ENCODE measurements at regions not wholly inside any gene's neighbourhood (a gene's known extent, or its start where the extent isn't known, plus 50 kb on each side); places are given as distances from the start of the nearest gene placed in this dataset.
"Not testable (repeated sequence)": the region's sequence is repeated elsewhere in the genome, so short reads cannot be mapped to it uniquely, and the experiment has no call there.

DNA sequence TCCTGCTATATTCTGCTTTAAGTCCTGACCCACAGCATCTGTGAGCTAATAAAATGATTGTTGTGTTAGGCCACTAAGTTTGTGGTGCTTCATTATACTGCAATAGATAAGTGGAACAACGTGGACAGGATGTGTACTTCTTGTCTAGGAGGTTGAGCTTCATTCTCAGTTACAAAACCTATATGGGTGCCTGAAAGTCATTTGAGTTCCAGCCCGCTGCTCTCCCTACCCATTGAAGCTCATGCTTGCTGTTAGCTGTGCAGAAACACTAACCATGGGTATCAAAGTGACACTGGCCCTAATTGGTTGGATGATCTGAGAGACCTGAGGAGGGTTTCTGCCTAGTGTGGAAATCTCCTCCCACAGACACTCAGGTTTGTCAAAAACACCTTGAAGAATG, 357.2 kb downstream of the PDCD6IP start:
- H3K4me3 ChIP-seq (ENCODE audit: insufficient read depth, low read length, poor library complexity, severe bottlenecking): no peak overlapping the region
- TF ChIP-seq EZH2phosphoT487 (conservative IDR thresholded peaks at IDR 0.05; ENCODE audit: low read length): no peak
- TF ChIP-seq, protein P1, sequence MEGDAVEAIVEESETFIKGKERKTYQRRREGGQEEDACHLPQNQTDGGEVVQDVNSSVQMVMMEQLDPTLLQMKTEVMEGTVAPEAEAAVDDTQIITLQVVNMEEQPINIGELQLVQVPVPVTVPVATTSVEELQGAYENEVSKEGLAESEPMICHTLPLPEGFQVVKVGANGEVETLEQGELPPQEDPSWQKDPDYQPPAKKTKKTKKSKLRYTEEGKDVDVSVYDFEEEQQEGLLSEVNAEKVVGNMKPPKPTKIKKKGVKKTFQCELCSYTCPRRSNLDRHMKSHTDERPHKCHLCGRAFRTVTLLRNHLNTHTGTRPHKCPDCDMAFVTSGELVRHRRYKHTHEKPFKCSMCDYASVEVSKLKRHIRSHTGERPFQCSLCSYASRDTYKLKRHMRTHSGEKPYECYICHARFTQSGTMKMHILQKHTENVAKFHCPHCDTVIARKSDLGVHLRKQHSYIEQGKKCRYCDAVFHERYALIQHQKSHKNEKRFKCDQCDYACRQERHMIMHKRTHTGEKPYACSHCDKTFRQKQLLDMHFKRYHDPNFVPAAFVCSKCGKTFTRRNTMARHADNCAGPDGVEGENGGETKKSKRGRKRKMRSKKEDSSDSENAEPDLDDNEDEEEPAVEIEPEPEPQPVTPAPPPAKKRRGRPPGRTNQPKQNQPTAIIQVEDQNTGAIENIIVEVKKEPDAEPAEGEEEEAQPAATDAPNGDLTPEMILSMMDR (IDR thresholded peaks at IDR 0.05; ENCODE audit: insufficient read depth, low read length, poor library complexity, severe bottlenecking): no peak
- no peak overlapping the region for H3K9ac ChIP-seq (ENCODE audit: low read length)
- H3K27ac ChIP-seq (ENCODE audit: low read depth, low read length): no peak overlapping the region
- no peak overlapping the region for H2AFZ ChIP-seq (ENCODE audit: low read depth, low read length, severe bottlenecking)
- no peaks in the 10 kb centered on the region for H3K9me3 ChIP-seq (ENCODE audit: insufficient read depth, low read length)
- no peaks in the 10 kb centered on the region for H3K9me2 ChIP-seq (replicated peaks; ENCODE audit: insufficient read depth, low read length)
- H3K79me2 ChIP-seq (ENCODE audit: insufficient read depth, low read length): no peaks in the 10 kb centered on the region
- no peaks in the 10 kb centered on the region for H3K36me3 ChIP-seq (ENCODE audit: low read length)
- H3F3A ChIP-seq (ENCODE audit: insufficient read depth): no peaks in the 10 kb centered on the region
- H4K20me1 ChIP-seq (ENCODE audit: low read depth, low read length): no peaks in the 10 kb centered on the region
- H3K27me3 ChIP-seq (ENCODE audit: low read length): no peaks in the 10 kb centered on the region
- H3K4me2 ChIP-seq (ENCODE audit: low read depth, low read length, poor library complexity, severe bottlenecking): no peak overlapping the region

DNA sequence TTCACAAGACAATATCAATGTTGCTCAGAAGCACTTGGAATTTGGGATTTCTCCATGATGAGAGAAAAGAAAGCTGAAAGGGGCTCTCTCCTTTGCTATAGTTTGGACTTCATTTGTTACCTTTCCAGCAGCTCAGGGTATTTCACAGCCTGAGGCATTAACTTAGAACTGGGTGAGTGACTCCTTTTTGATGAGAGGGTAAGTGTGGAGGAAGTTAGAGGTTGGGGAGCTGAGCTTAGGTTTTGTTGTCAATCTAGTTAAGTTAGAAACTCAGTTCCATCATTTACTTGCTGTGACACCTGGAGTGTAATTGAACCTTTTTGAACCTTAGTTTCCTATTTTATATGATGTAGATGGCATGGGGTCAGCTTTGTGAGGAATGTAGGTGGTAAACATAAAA, 359.1 kb downstream of the PDCD6IP start:
- no peaks in the 10 kb centered on the region for H3K79me2 ChIP-seq (ENCODE audit: insufficient read depth, low read length)
- no peaks in the 10 kb centered on the region for H3K9me2 ChIP-seq (replicated peaks; ENCODE audit: insufficient read depth, low read length)
- no peak overlapping the region for H3K9ac ChIP-seq (ENCODE audit: low read length)
- H3K27me3 ChIP-seq (ENCODE audit: low read length): no peaks in the 10 kb centered on the region
- TF ChIP-seq, protein P1 (IDR thresholded peaks at IDR 0.05; ENCODE audit: insufficient read depth, low read length, poor library complexity, severe bottlenecking): no peak
- no peak for TF ChIP-seq EZH2phosphoT487 (conservative IDR thresholded peaks at IDR 0.05; ENCODE audit: low read length)
- no peak overlapping the region for H3K4me2 ChIP-seq (ENCODE audit: low read depth, low read length, poor library complexity, severe bottlenecking)
- H3K36me3 ChIP-seq (ENCODE audit: low read length): no peaks in the 10 kb centered on the region
- no peaks in the 10 kb centered on the region for H3K9me3 ChIP-seq (ENCODE audit: insufficient read depth, low read length)
- H4K20me1 ChIP-seq (ENCODE audit: low read depth, low read length): no peaks in the 10 kb centered on the region
- H3K4me3 ChIP-seq (ENCODE audit: insufficient read depth, low read length, poor library complexity, severe bottlenecking): no peak overlapping the region
- no peak overlapping the region for H2AFZ ChIP-seq (ENCODE audit: low read depth, low read length, severe bottlenecking)
- H3F3A ChIP-seq (ENCODE audit: insufficient read depth): no peaks in the 10 kb centered on the region
- no peak overlapping the region for H3K27ac ChIP-seq (ENCODE audit: low read depth, low read length)

DNA sequence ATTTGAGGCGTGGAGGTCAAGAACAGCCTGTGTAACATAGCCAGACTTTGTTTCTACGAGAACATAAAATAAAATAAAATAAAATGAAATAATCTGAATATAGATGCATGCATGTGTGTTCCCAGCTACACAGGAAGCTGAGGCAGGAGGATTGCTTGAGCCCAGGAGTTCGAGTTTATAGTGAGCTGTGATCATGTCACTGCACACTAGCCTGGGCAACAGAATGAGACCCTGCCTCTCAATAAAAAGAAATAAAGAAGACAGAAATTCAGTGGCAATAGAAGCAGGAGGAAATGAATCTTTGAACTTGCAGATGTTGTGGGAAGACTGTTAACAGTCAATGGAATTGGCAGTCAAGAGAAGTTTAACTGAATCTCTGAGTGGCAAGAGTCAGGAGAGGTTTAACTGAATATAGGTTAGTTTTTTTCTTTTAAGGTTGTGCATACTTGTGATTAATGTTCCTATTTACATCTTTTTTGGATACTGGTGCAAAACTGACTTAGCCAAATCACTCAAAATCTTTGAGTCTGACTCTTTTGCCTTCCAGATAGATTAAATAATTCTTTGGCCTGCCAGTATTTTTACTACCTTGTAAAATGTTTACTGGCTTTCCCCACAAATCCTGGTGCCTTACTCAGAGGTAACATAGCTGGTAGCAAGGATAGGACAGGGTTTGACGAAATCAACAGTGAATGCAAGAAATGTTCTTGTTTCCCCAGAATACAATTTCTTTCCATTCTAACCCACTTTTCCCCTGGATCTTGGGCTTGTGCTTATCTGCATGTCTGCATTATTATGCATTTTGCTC, 361.4 kb downstream of the PDCD6IP start:
- no peaks in the 10 kb centered on the region for H3K79me2 ChIP-seq (ENCODE audit: insufficient read depth, low read length)
- no peaks in the 10 kb centered on the region for H3K9me2 ChIP-seq (replicated peaks; ENCODE audit: insufficient read depth, low read length)
- no peak overlapping the region for H2AFZ ChIP-seq (ENCODE audit: low read depth, low read length, severe bottlenecking)
- H3K4me2 ChIP-seq (ENCODE audit: low read depth, low read length, poor library complexity, severe bottlenecking): no peak overlapping the region
- TF ChIP-seq EZH2phosphoT487 (conservative IDR thresholded peaks at IDR 0.05; ENCODE audit: low read length): no peak
- H3K36me3 ChIP-seq (ENCODE audit: low read length): no peaks in the 10 kb centered on the region
- no peak overlapping the region for H3K4me3 ChIP-seq (ENCODE audit: insufficient read depth, low read length, poor library complexity, severe bottlenecking)
- no peaks in the 10 kb centered on the region for H3K27me3 ChIP-seq (ENCODE audit: low read length)
- H3K27ac ChIP-seq (ENCODE audit: low read depth, low read length): no peak overlapping the region
- no peaks in the 10 kb centered on the region for H4K20me1 ChIP-seq (ENCODE audit: low read depth, low read length)
- H3K9ac ChIP-seq (ENCODE audit: low read length): no peak overlapping the region
- no peaks in the 10 kb centered on the region for H3F3A ChIP-seq (ENCODE audit: insufficient read depth)
- no peaks in the 10 kb centered on the region for H3K9me3 ChIP-seq (ENCODE audit: insufficient read depth, low read length)

DNA sequence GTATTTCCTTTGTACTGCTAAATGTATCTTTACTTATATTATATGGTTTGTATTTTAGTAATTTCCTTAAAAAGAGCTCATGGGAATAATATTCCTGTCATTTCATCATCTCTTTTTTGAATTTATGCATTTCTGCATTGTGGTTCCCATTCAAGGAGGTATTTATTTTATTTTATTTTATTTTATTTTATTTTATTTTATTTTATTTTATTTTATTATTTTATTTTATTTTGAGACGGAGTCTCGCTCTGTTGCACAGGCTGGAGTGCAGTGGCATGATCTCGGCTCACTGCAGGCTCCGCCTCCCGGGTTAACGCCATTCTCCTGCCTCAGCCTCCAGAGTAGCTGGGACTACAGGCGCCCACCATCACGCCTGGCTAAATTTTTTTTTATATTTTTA, 371.2 kb downstream of the PDCD6IP start:
- not testable (repeated sequence) for H3F3A ChIP-seq (ENCODE audit: insufficient read depth); H4K20me1 ChIP-seq (ENCODE audit: low read depth, low read length); H3K79me2 ChIP-seq (ENCODE audit: insufficient read depth, low read length); H2AFZ ChIP-seq (ENCODE audit: low read depth, low read length, severe bottlenecking); H3K9me2 ChIP-seq (replicated peaks; ENCODE audit: insufficient read depth, low read length); H3K9me3 ChIP-seq (ENCODE audit: insufficient read depth, low read length); H3K4me3 ChIP-seq (ENCODE audit: insufficient read depth, low read length, poor library complexity, severe bottlenecking); H3K27ac ChIP-seq (ENCODE audit: low read depth, low read length); H3K36me3 ChIP-seq (ENCODE audit: low read length); H3K4me2 ChIP-seq (ENCODE audit: low read depth, low read length, poor library complexity, severe bottlenecking); H3K9ac ChIP-seq (ENCODE audit: low read length); H3K27me3 ChIP-seq (ENCODE audit: low read length)
